GM23248 (cell line): ENCODE measurements at regions not wholly inside any gene's neighbourhood (a gene's known extent, or its start where the extent isn't known, plus 50 kb on each side); places are given as distances from the start of the nearest gene placed in this dataset.
A peak's percentile ranks its signal among the peaks of the same experiment; 100 is the strongest.

Experiments used
- DNase-seq: peaks from one replicate; pipeline ENCODE4 v3.0.0-alpha.2; 2015
- H2AFZ ChIP-seq: fragments of 200-600 bp; sonication (generic); 2 replicates; pipeline ENCODE4 v1.6.1; 2016; ENCODE audit warnings: antibody characterized with exemption
- H3F3A ChIP-seq: fragments of 200-600 bp; sonication (generic); 2 replicates; pipeline ENCODE4 v1.6.1; 2016; ENCODE audit warnings: mild to moderate bottlenecking, antibody characterized with exemption, mixed run types; ENCODE audit not compliant: insufficient read depth
- H3K27ac ChIP-seq: fragments of 200-600 bp; sonication (generic); 2 replicates; pipeline ENCODE4 v1.5.1; 2016; ENCODE audit warnings: mild to moderate bottlenecking
- H3K27me3 ChIP-seq: fragments of 200-600 bp; sonication (generic); replicated peaks from 2 replicates; pipeline ENCODE4 v1.6.1; 2016; ENCODE audit warnings: mild to moderate bottlenecking; ENCODE audit not compliant: insufficient read depth
- H3K36me3 ChIP-seq: fragments of 200-600 bp; sonication (generic); 2 replicates; pipeline ENCODE4 v1.6.1; 2016; ENCODE audit warnings: low read depth, mild to moderate bottlenecking
- H3K4me1 ChIP-seq: fragments of 200-600 bp; sonication (generic); 2 replicates; pipeline ENCODE4 v1.6.1; 2016; ENCODE audit warnings: mild to moderate bottlenecking; ENCODE audit not compliant: insufficient read depth
- H3K4me2 ChIP-seq: fragments of 200-600 bp; sonication (generic); one replicate; pipeline ENCODE4 v1.6.1; 2016; ENCODE audit warnings: mild to moderate bottlenecking; ENCODE audit not compliant: unreplicated experiment
- H3K4me3 ChIP-seq: fragments of 200-600 bp; sonication (generic); 2 replicates; pipeline ENCODE4 v1.5.1; 2016; ENCODE audit warnings: mild to moderate bottlenecking
- H3K79me2 ChIP-seq: fragments of 200-600 bp; sonication (generic); 2 replicates; pipeline ENCODE4 v1.6.1; 2016; ENCODE audit warnings: mild to moderate bottlenecking; ENCODE audit not compliant: insufficient read depth
- H3K9ac ChIP-seq: fragments of 200-600 bp; sonication (generic); 2 replicates; pipeline ENCODE4 v1.6.1; 2016; ENCODE audit warnings: mild to moderate bottlenecking
- H3K9me2 ChIP-seq: fragments of 200-600 bp; sonication (generic); 2 replicates; pipeline ENCODE4 v1.6.1; 2016; ENCODE audit warnings: mixed run types, mild to moderate bottlenecking, moderate library complexity; ENCODE audit not compliant: insufficient read depth
- H3K9me3 ChIP-seq: fragments of 200-600 bp; sonication (generic); one replicate; pipeline ENCODE4 v1.6.1; 2017; ENCODE audit warnings: low read depth
- H4K20me1 ChIP-seq: fragments of 200-600 bp; sonication (generic); 2 replicates; pipeline ENCODE4 v1.6.0; 2016; ENCODE audit not compliant: insufficient read depth
- EZH2 ChIP-seq: fragments of 200-600 bp; sonication (generic); IDR thresholded peaks from 2 replicates; pipeline ENCODE4 v1.6.1; 2018; ENCODE audit warnings: antibody characterized with exemption, mild to moderate bottlenecking; ENCODE audit not compliant: insufficient read depth, poor library complexity, severe bottlenecking
- EZH2phosphoT487 ChIP-seq: fragments of 200-600 bp; sonication (generic); IDR thresholded peaks from 2 replicates; pipeline ENCODE4 v1.6.1; 2018; ENCODE audit warnings: antibody characterized with exemption, moderate library complexity, mild to moderate bottlenecking, low read depth; ENCODE audit not compliant: insufficient read depth
- WGBS, 2 experiments: methylation state at CpG; one replicate each; pipeline ENCODE4 v1.1.6; 2015 to 2017; ENCODE audit warnings: low lambda C conversion rate in 2 of 2, low coverage in 1 of 2; ENCODE audit errors: missing lambda C conversion rate in 2 of 2; 5-methylcytosine and 5-hydroxymethylcytosine counted together
- in situ Hi-C: fragments of 300-500 bp; cut with MboI; formaldehyde crosslinking; loops from 2 replicates; pipeline ENCODE4 v1.15.0; 2020

DNA sequence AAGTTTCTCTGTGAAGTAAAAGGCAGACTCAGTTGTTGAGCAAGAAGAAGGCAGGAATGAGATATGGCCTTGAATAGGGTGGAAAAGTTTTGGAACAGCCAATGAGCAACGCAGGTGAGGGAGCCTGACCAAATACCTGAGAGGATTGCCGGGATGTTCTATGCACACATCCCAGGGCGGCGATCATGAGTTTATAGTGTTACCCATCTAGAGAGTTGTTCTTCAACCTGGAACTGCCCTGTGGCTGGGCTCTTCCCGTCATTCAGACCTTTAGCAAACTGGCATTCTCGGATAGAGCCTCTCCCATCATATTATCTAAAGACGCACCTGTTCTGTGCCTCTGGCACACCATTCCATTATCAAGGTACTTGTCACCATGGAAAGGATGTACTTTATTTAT, 103.0 kb upstream of the KIF5B start:
- no peaks in the 10 kb centered on the region for H4K20me1 ChIP-seq
- peaks cover 18% of the 10 kb centered on the region for H3F3A ChIP-seq
- H3K9ac ChIP-seq, result no peak overlapping the region
- no peaks in the 10 kb centered on the region for H3K9me3 ChIP-seq
- DNase-seq, result no peak
- no peak overlapping the region for H2AFZ ChIP-seq
- H3K4me3 ChIP-seq, result no peak overlapping the region
- 80 to 82% methylated on average over 7 of the region's 7 CpGs for WGBS, 2 experiments
- in situ Hi-C loops, result no loop called here
- H3K27ac ChIP-seq, result no peak overlapping the region
- H3K79me2 ChIP-seq, result no peaks in the 10 kb centered on the region
- H3K9me2 ChIP-seq, result no peaks in the 10 kb centered on the region
- H3K36me3 ChIP-seq, result no peaks in the 10 kb centered on the region
- no peak for TF ChIP-seq EZH2
- TF ChIP-seq EZH2phosphoT487, result no peak
- H3K4me2 ChIP-seq, result no peak overlapping the region
- H3K27me3 ChIP-seq, result no peaks in the 10 kb centered on the region
- peaks cover 18% of the 10 kb centered on the region for H3K4me1 ChIP-seq

DNA sequence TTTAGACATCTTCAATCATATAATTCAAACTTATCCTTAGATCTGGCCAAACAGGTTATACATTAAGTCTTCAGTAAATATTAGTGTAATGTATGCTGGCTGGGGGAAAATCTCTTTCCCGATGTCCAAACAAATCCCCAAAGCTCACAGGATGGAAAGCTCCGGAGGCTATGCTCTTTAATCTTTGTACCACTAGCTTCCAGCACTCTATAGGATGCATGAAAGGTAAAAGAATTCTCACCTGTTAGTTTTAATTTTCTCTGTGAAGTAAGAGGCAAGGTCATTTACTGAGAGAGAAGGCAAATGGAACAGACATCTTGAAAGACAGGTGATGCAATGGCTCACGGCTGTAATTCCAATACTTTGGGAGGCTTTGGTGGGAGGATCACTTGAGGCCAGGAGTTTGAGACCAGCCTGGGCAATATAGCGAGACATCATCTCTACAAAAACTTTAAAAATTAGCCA, 99.8 kb upstream of the KIF5B start:
- no peaks in the 10 kb centered on the region for H3K27me3 ChIP-seq
- H3K79me2 ChIP-seq, result no peaks in the 10 kb centered on the region
- no peaks in the 10 kb centered on the region for H3K9me3 ChIP-seq
- H3K9me2 ChIP-seq, result no peaks in the 10 kb centered on the region
- WGBS, 2 experiments, result 87 to 92% methylated on average over 4 of the region's 4 CpGs
- no peak overlapping the region for H3K9ac ChIP-seq
- in situ Hi-C loops, result no loop called here
- H3K27ac ChIP-seq, result no peak overlapping the region
- TF ChIP-seq EZH2phosphoT487 (no peak), EZH2 (no peak)
- H3K4me3 ChIP-seq, result no peak overlapping the region
- no peak overlapping the region for H3K4me2 ChIP-seq
- H2AFZ ChIP-seq, result no peak overlapping the region
- H3K4me1 ChIP-seq, result peaks cover 7% of the 10 kb centered on the region; the same call in 1 of the 2 replicates
- no peaks in the 10 kb centered on the region for H4K20me1 ChIP-seq
- no peaks in the 10 kb centered on the region for H3K36me3 ChIP-seq
- no peak for DNase-seq
- peaks cover 20% of the 10 kb centered on the region for H3F3A ChIP-seq

DNA sequence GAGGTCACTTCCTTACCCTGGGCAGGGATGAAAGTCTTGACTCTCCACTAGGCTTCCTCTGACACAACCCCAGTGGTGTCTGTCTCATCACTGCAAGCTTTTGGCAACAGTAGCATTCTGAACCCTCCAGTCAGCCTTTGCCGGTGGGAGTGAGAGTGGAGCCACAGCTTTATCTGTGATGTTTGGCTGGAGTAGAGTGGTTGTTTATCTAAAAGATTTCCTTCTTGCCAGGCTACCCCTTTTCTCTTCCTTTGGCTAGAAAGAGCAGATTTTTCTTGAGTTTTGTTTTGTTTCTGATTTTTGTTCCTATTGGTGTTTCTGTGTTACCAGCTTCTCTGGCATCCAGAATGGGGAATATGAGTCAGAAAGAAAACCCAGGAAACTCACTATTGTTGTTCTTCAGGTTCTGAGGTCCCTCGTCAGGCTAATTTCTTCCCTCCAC, 98.9 kb upstream of the KIF5B start:
- peaks cover 26% of the 10 kb centered on the region for H3F3A ChIP-seq
- H4K20me1 ChIP-seq, result no peaks in the 10 kb centered on the region
- H3K4me1 ChIP-seq, result peaks cover 12% of the 10 kb centered on the region
- H3K27ac ChIP-seq, result peak overlapping the region; percentile 88
- no peaks in the 10 kb centered on the region for H3K9me2 ChIP-seq
- 22 to 31% methylated on average over 2 of the region's 2 CpGs for WGBS, 2 experiments
- no peaks in the 10 kb centered on the region for H3K36me3 ChIP-seq
- H2AFZ ChIP-seq, result peak overlapping the region; percentile 62
- H3K27me3 ChIP-seq, result no peaks in the 10 kb centered on the region
- DNase-seq, result peak; percentile 84
- H3K9me3 ChIP-seq, result no peaks in the 10 kb centered on the region
- peak overlapping the region; percentile 56 for H3K4me2 ChIP-seq
- peak overlapping the region; percentile 69 for H3K9ac ChIP-seq
- in situ Hi-C loops, result no loop called here
- TF ChIP-seq EZH2phosphoT487 (no peak), EZH2 (no peak)
- 0 out of 2 replicates have a peak overlapping the region, but pooled peaks have one; percentile 24 for H3K4me3 ChIP-seq
- no peaks in the 10 kb centered on the region for H3K79me2 ChIP-seq

DNA sequence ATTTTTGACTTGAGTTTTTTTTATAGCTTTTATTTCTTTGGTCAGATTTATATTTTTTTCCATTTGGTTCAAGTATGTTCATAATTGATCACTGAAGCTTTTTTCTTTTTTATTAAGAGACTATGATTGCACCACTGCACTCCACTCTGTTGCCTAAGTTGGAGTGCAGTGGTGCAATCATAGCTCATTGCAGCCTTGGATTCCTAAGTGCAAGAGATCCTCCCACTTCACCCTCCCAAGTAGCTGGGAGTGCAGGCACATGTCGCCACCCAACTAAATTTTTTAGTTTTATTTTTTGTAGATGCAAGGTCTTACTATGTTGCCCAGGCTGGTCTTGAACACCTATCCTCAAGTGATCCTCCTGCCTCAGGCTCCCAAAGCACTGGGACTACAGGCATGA, 97.7 kb upstream of the KIF5B start:
- Histone ChIP-seq H3F3A (peaks cover 35% of the 10 kb centered on the region), H2AFZ (no peak overlapping the region), H3K9me2 (no peaks in the 10 kb centered on the region), H3K4me2 (no peak overlapping the region), H3K79me2 (no peaks in the 10 kb centered on the region), H3K9me3 (no peaks in the 10 kb centered on the region), H3K9ac (no peak overlapping the region), H3K4me1 (peaks cover 22% of the 10 kb centered on the region), H3K27ac (no peak overlapping the region), H3K27me3 (no peaks in the 10 kb centered on the region), H3K36me3 (no peaks in the 10 kb centered on the region), H4K20me1 (no peaks in the 10 kb centered on the region), H3K4me3 (no peak overlapping the region)
- no peak for TF ChIP-seq EZH2
- TF ChIP-seq EZH2phosphoT487, result no peak
- in situ Hi-C loops, result no loop called here
- DNase-seq, result no peak
- 83 to 90% methylated on average over 1 of the region's 1 CpG for WGBS, 2 experiments

DNA sequence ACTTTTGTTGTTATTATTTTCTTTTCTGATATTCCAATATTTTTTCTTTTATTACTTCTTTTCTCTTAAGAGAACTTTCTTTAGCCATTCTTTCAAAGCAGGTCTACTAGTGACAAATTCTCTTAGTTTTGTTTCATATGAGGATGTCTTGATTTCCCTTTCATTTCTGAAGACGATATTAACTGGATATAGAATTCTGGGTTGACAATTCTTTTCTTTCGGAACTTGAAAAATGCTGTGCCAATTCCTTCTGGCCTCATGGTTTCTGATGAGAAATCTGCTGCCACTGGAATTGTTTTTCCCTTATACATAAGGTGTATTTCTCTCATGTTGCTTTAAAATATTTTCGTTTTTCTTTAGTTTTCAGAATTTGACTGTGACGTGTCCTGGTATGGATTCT, 97.0 kb upstream of the KIF5B start:
- Histone ChIP-seq H2AFZ (no peak overlapping the region), H3K9ac (no peak overlapping the region), H3K36me3 (no peaks in the 10 kb centered on the region), H3K4me3 (no peak overlapping the region), H3K79me2 (no peaks in the 10 kb centered on the region), H3K9me3 (no peaks in the 10 kb centered on the region), H3F3A (peaks cover 38% of the 10 kb centered on the region), H3K27me3 (no peaks in the 10 kb centered on the region), H3K4me1 (peaks cover 26% of the 10 kb centered on the region), H3K9me2 (no peaks in the 10 kb centered on the region), H3K27ac (no peak overlapping the region), H4K20me1 (no peaks in the 10 kb centered on the region), H3K4me2 (no peak overlapping the region)
- in situ Hi-C loops, result no loop called here
- TF ChIP-seq EZH2, result no peak
- WGBS, 2 experiments, result 76 to 78% methylated on average over 4 of the region's 4 CpGs
- no peak for DNase-seq
